SU-DHL-6 (cell line): ENCODE measurements at regions not wholly inside any gene's neighbourhood (a gene's known extent, or its start where the extent isn't known, plus 50 kb on each side); places are given as distances from the start of the nearest gene placed in this dataset.

ENCODE experiments used
- CTCF ChIP-seq: fragments of 200-600 bp; sonication (generic); IDR thresholded peaks from one replicate; pipeline ENCODE4 v1.5.1; 2017; ENCODE audit warnings: antibody characterized with exemption, mild to moderate bottlenecking, low read length, moderate library complexity; ENCODE audit not compliant: insufficient read depth, poor library complexity, severe bottlenecking
- EZH2phosphoT487 ChIP-seq: fragments of 200-600 bp; sonication (generic), shearing (Covaris generic); conservative IDR thresholded peaks from 2 replicates; pipeline ENCODE4 v1.6.1; 2018; ENCODE audit warnings: mild to moderate bottlenecking, antibody characterized with exemption, low read length, moderate library complexity, mixed read lengths

GRCh38 chr10:128914681-128915080 is 552.4 kb upstream of the MGMT start:
- no peak for TF ChIP-seq CTCF
- no peak for TF ChIP-seq EZH2phosphoT487
